BE2C (cell line): ENCODE measurements at regions not wholly inside any gene's neighbourhood (a gene's known extent, or its start where the extent isn't known, plus 50 kb on each side); places are given as distances from the start of the nearest gene placed in this dataset.

Experiments
- DNase-seq: peaks from one replicate; pipeline ENCODE4 v3.0.0-alpha.2; 2020
- H3K27me3 ChIP-seq: fragments of 250-450 bp; sonication (Bioruptor Pico); 2 replicates; pipeline ENCODE4 v1.5.1; 2020; ENCODE audit warnings: mild to moderate bottlenecking
- H3K36me3 ChIP-seq: fragments of 250-450 bp; sonication (Bioruptor Pico); 2 replicates; pipeline ENCODE4 v1.5.1; 2020; ENCODE audit warnings: mild to moderate bottlenecking
- H3K4me1 ChIP-seq: fragments of 250-450 bp; sonication (Bioruptor Pico); 2 replicates; pipeline ENCODE4 v1.5.1; 2020
- H3K4me3 ChIP-seq: 2 replicates; pipeline ENCODE4 v1.5.1; 2011; ENCODE audit warnings: low read depth, low read length
- H3K9me3 ChIP-seq: fragments of 250-450 bp; sonication (Bioruptor Pico); 2 replicates; pipeline ENCODE4 v1.5.1; 2020
- CTCF ChIP-seq: IDR thresholded peaks from 2 replicates; pipeline ENCODE4 v1.5.1; 2012; ENCODE audit warnings: mild to moderate bottlenecking, low read depth, low read length

GRCh38 chr2:66697366-66697765 is 262.4 kb downstream of the MEIS1 start:
- no peaks in the 10 kb centered on the region for H3K36me3 ChIP-seq
- no peak for DNase-seq
- H3K27me3 ChIP-seq: no peaks in the 10 kb centered on the region
- H3K4me1 ChIP-seq: 0 out of 2 replicates have a peak, but pooled peaks cover 5% of the 10 kb centered on the region
- no peak overlapping the region for H3K4me3 ChIP-seq
- no peak for TF ChIP-seq CTCF
- no peaks in the 10 kb centered on the region for H3K9me3 ChIP-seq

- no peaks in the 10 kb centered on the region for H3K9me3 ChIP-seq
- no peaks in the 10 kb centered on the region for H3K36me3 ChIP-seq
- DNase-seq: no peak
- H3K4me3 ChIP-seq: no peak overlapping the region
- no peaks in the 10 kb centered on the region for H3K27me3 ChIP-seq
- no peak for TF ChIP-seq CTCF
- H3K4me1 ChIP-seq: 0 out of 2 replicates have a peak, but pooled peaks cover 5% of the 10 kb centered on the region
Observed at GRCh38 chr2:66698091-66698490, 263.2 kb downstream of the MEIS1 start.

GRCh38 chr2:66698576-66699239 is 263.8 kb downstream of the MEIS1 start:
- TF ChIP-seq CTCF: no peak
- no peak overlapping the region for H3K4me3 ChIP-seq

GRCh38 chr2:66699416-66699792 is 264.5 kb downstream of the MEIS1 start:
- Histone ChIP-seq H3K4me3 (no peak overlapping the region), H3K9me3 (no peaks in the 10 kb centered on the region), H3K36me3 (no peaks in the 10 kb centered on the region), H3K27me3 (no peaks in the 10 kb centered on the region), H3K4me1 (0 out of 2 replicates have a peak, but pooled peaks cover 5% of the 10 kb centered on the region)
- DNase-seq: no peak
- no peak for TF ChIP-seq CTCF

More at GRCh38 chr2:66698576-66699239, 263.8 kb downstream of the MEIS1 start:
- Histone ChIP-seq H3K36me3 (no peaks in the 10 kb centered on the region), H3K4me1 (0 out of 2 replicates have a peak, but pooled peaks cover 5% of the 10 kb centered on the region), H3K27me3 (no peaks in the 10 kb centered on the region), H3K9me3 (no peaks in the 10 kb centered on the region)
- no peak for DNase-seq

GRCh38 chr2:66699793-66700676 is 265.1 kb downstream of the MEIS1 start:
- Histone ChIP-seq H3K27me3 (no peaks in the 10 kb centered on the region), H3K36me3 (no peaks in the 10 kb centered on the region), H3K4me3 (no peak overlapping the region), H3K9me3 (no peaks in the 10 kb centered on the region), H3K4me1 (0 out of 2 replicates have a peak, but pooled peaks cover 5% of the 10 kb centered on the region)
- TF ChIP-seq CTCF: no peak
- DNase-seq: no peak
